Lower leg skin (tissue), 3 donors: ENCODE measurements at regions not wholly inside any gene's neighbourhood (a gene's known extent, or its start where the extent isn't known, plus 50 kb on each side); places are given as distances from the start of the nearest gene placed in this dataset.

Experiments
- CTCF ChIP-seq, 3 donors: fragments of 450-650 bp; IDR thresholded peaks; one replicate each; pipeline ENCODE4 v1.5.1; 2016; ENCODE audit warnings: antibody characterized with exemption in 3 of 3, mild to moderate bottlenecking in 3 of 3, moderate library complexity in 2 of 3
- POLR2A ChIP-seq, 2 donors: fragments of 450-650 bp; IDR thresholded peaks; one replicate each; pipeline ENCODE4 v1.6.1; 2016 to 2017; ENCODE audit warnings: antibody characterized with exemption in 2 of 2, mild to moderate bottlenecking in 1 of 2, moderate library complexity in 1 of 2

DNA sequence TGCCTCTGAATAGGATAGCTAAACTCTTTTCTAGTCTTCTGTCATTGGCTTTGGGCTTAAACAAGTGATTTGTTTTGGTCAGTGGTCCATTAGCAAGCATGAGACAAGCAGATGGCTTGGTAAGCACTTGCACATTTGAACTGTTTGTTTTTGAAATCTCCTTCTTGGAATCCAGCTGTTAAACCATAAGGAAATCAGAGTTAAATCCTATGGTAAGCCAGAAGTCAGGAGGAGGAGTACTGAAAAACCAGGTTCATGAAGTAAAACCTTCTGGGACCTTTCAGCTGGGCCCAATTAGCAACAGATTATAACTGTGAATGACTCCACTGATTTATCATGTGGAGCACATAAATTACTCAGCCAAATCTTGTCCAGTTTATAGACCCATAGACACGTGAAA, 1042.5 kb upstream of the PABPC4L start:
- TF ChIP-seq CTCF (IDR thresholded peaks at IDR 0.05) (no peak), POLR2A (IDR thresholded peaks at IDR 0.05) (no peak)
